ENCODE measurements at regions not wholly inside any gene's neighbourhood (a gene's known extent, or its start where the extent isn't known, plus 50 kb on each side); places are given as distances from the start of the nearest gene placed in this dataset.

DNA sequence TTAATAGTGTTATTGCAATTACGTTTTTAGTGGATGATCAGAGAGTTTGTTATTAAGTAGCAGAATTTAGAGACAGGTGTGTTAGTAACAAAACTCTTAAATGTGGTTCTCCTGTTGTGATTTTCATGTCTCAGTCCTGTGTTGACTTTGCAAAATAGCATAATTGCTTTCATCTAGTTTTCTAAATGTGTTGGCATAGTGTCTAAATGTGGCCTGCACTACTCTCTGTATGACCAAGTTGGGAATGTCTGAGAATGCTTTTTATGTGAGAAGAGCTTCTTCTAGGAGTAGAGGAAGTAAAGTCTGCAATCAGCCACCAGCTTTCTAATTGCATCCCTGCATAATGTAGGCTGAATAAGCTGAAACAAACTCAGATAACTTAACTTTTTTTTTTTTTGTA, 158.6 kb upstream of the FAT1 start:
- H3K4me1 Mint-ChIP-seq (ENCODE audit: low read depth): no peaks in the 10 kb centered on the region
- Histone ChIP-seq H3K4me3 (ENCODE audit: low read length) (no peak overlapping the region), H3K27ac (ENCODE audit: low read depth in 1 of 2, low read length in 2 of 2) (no peak overlapping the region), H3K27me3 (ENCODE audit: control insufficient read depth in 1 of 2, insufficient read depth in 2 of 2, low read length in 2 of 2) (no peaks in the 10 kb centered on the region), H3K4me1 (ENCODE audit: insufficient read depth, low read length) (no peaks in the 10 kb centered on the region), H3K9me3 (ENCODE audit: control insufficient read depth in 1 of 2, insufficient read depth in 1 of 2, low read length in 2 of 2) (peaks cover 0 to 3% of the 10 kb centered on the region in 2 experiments), H3K36me3 (ENCODE audit: insufficient read depth, low read length) (no peaks in the 10 kb centered on the region)
- no peak overlapping the region for H3K4me3 Mint-ChIP-seq
- CTCF ChIA-PET: no interaction called here
- DNase-seq (no peak), ATAC-seq (ENCODE audit: poor library complexity) (no peak)
- no peaks in the 10 kb centered on the region for H3K27me3 Mint-ChIP-seq
- POLR2A ChIA-PET: no interaction called here
- intact Hi-C loops (cut with DNase I, micrococcal nuclease): no loop called here
- no peak overlapping the region for H3K27ac Mint-ChIP-seq
- no peaks in the 10 kb centered on the region for H3K36me3 Mint-ChIP-seq (ENCODE audit: low read depth)
- TF ChIP-seq, protein P1, sequence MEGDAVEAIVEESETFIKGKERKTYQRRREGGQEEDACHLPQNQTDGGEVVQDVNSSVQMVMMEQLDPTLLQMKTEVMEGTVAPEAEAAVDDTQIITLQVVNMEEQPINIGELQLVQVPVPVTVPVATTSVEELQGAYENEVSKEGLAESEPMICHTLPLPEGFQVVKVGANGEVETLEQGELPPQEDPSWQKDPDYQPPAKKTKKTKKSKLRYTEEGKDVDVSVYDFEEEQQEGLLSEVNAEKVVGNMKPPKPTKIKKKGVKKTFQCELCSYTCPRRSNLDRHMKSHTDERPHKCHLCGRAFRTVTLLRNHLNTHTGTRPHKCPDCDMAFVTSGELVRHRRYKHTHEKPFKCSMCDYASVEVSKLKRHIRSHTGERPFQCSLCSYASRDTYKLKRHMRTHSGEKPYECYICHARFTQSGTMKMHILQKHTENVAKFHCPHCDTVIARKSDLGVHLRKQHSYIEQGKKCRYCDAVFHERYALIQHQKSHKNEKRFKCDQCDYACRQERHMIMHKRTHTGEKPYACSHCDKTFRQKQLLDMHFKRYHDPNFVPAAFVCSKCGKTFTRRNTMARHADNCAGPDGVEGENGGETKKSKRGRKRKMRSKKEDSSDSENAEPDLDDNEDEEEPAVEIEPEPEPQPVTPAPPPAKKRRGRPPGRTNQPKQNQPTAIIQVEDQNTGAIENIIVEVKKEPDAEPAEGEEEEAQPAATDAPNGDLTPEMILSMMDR (IDR thresholded peaks at IDR 0.05): no peak
- peaks cover 3% of the 10 kb centered on the region for H3K9me3 Mint-ChIP-seq

DNA sequence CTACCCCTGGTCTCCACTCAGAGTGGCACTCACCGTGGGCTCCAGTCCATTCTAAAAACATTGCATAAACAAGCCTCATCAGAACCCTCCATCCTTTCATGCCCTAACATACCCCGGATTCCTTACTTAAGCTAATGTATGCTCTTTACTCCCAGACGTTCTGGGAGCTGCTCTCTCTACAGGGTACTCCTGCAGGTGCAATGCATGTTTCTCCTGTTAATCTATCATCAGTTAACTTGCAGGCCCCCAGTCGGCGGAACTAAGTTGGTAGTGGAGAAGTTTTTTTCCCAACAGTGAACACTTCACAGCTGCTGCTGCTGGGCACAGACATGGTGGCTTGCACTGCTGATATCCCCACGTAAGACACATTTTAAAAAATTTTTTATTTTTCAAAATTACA, 161.6 kb upstream of the FAT1 start:
- ATAC-seq (ENCODE audit: poor library complexity): no peak
- TF ChIP-seq, protein P1 (IDR thresholded peaks at IDR 0.05): no peak
- Mint-ChIP-seq H3K36me3 (ENCODE audit: low read depth) (no peaks in the 10 kb centered on the region), H3K27ac (no peak overlapping the region), H3K27me3 (no peaks in the 10 kb centered on the region), H3K4me3 (no peak overlapping the region), H3K9me3 (peaks cover 3% of the 10 kb centered on the region), H3K4me1 (ENCODE audit: low read depth) (no peaks in the 10 kb centered on the region)
- CTCF ChIA-PET: no interaction called here
- peaks cover 0 to 20% of the 10 kb centered on the region in 2 experiments for H3K9me3 ChIP-seq (ENCODE audit: control insufficient read depth in 1 of 2, insufficient read depth in 1 of 2, low read length in 2 of 2)
- no peaks in the 10 kb centered on the region for H3K4me1 ChIP-seq (ENCODE audit: insufficient read depth, low read length)
- no peak for DNase-seq
- no peaks in the 10 kb centered on the region for H3K27me3 ChIP-seq (ENCODE audit: control insufficient read depth in 1 of 2, insufficient read depth in 2 of 2, low read length in 2 of 2)
- H3K27ac ChIP-seq (ENCODE audit: low read depth in 1 of 2, low read length in 2 of 2): no peak overlapping the region
- H3K4me3 ChIP-seq (ENCODE audit: low read length): no peak overlapping the region
- no peaks in the 10 kb centered on the region for H3K36me3 ChIP-seq (ENCODE audit: insufficient read depth, low read length)
- POLR2A ChIA-PET: no interaction called here
- intact Hi-C loops (cut with DNase I, micrococcal nuclease): no loop called here

DNA sequence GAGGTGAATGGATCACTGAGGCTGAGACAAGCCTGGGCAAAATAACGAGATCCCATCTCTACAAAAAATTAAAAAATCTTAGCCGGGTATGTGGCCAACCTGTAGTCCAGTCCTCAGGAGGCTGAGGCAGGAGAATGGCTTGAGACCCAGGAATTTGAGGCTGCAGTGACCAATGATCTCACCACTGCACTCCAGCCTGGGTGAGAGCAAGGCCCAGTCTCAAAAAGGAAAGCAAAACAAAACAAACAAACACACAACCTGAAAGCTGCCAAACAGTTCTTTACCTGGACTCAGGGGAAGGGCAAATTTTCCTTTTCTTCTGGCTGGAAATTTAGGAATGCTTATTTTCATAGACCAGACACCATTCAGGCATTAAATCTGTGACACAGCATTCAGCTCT, 163.1 kb upstream of the FAT1 start:
- H3K4me3 ChIP-seq (ENCODE audit: low read length): no peak overlapping the region
- H3K4me3 Mint-ChIP-seq: no peak overlapping the region
- H3K27me3 ChIP-seq (ENCODE audit: control insufficient read depth in 1 of 2, insufficient read depth in 2 of 2, low read length in 2 of 2): no peaks in the 10 kb centered on the region
- ATAC-seq (ENCODE audit: poor library complexity): no peak
- no peaks in the 10 kb centered on the region for H3K27me3 Mint-ChIP-seq
- H3K9me3 Mint-ChIP-seq: peaks cover 3% of the 10 kb centered on the region
- intact Hi-C loops (cut with DNase I, micrococcal nuclease): no loop called here
- H3K27ac ChIP-seq (ENCODE audit: low read depth in 1 of 2, low read length in 2 of 2): no peak overlapping the region
- TF ChIP-seq, protein P1 (IDR thresholded peaks at IDR 0.05): no peak
- no peaks in the 10 kb centered on the region for H3K4me1 ChIP-seq (ENCODE audit: insufficient read depth, low read length)
- H3K36me3 Mint-ChIP-seq (ENCODE audit: low read depth): no peaks in the 10 kb centered on the region
- H3K4me1 Mint-ChIP-seq (ENCODE audit: low read depth): no peaks in the 10 kb centered on the region
- no peak overlapping the region for H3K27ac Mint-ChIP-seq
- ChIA-PET POLR2A (no interaction called here), CTCF (no interaction called here)
- DNase-seq: no peak
- no peaks in the 10 kb centered on the region for H3K36me3 ChIP-seq (ENCODE audit: insufficient read depth, low read length)
- H3K9me3 ChIP-seq (ENCODE audit: control insufficient read depth in 1 of 2, insufficient read depth in 1 of 2, low read length in 2 of 2): peaks cover 0 to 22% of the 10 kb centered on the region in 2 experiments
